AG08395 (cell line): ENCODE measurements at regions not wholly inside any gene's neighbourhood (a gene's known extent, or its start where the extent isn't known, plus 50 kb on each side); places are given as distances from the start of the nearest gene placed in this dataset.
"Not testable (repeated sequence)": the region's sequence is repeated elsewhere in the genome, so short reads cannot be mapped to it uniquely, and the experiment has no call there.

ENCODE experiments used
- DNase-seq: peaks from one replicate; pipeline ENCODE4 v3.0.0; 2012; ENCODE audit warnings: mixed read lengths, low spot score

DNA sequence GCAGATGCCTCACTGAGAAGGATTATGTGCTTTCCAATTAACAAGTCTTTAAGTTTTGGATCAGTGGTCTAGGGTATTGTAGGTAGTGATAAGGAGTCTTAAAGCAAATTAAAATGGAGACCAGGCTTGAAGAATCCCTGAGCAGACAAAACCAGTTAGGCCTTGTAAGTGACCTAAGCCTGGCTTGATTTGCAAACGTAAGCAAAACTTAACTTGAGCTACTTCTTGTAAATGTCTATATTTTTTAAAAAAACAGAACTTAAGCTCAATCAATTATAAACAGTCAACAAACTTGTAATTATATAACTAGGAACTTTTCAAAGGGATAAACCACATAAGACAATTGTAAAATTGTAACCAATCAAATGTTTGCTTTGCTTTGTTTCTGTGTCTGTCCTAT lies 72.7 kb upstream of the NALF2 start:
- DNase-seq = no peak

DNA sequence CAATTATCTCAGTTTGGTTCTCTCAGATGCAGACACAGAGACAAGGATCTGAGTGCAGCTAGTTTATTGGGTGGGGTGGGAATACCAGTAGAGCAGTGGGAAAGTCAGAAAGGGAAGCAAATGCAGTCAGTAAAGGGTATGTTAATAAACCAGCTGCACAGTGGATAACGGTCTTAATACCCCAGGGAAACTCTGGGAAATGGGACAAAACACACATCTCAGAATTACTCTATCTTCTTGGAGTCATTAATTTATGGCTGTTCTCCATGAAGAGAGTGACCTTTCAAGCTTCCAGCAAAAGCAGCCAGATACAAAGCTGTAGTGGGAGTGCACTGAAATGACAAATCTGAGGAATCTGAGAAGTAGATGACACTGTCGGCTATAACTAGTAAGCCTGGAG lies 73.3 kb upstream of the NALF2 start:
- DNase-seq = no peak

DNA sequence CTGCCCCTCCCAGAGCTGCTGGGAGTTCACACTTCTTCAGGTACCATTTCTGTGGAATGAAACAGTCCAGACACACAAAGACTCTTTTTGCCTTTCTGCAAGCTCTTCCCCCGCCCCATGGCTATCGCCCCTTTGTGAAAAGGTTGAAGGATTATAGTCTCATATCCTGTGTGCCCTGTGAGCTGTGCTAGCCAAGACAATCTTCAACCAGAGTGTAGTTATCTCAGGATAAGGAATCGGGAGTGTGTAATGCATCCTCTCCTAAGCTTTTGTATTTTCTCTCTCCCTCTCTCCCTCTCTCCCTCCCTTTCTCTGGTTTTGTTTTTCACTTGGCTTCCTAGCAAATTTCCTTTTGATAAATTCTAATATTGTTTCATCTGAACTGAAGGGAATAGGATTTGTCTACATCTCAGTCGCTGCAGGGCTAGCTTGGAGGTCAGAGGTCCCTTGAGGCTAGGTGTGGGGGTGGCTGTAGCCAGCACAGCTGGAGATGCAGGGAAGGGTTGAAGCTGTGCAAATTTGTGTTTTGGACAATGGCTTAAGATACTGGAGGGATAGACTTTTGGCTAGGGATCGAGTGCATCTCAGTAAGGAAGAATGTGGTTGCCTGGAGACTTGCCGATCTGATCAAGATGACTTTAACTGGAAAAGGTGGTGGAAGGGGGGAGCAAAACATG lies 74.6 kb upstream of the NALF2 start:
- DNase-seq = no peak

DNA sequence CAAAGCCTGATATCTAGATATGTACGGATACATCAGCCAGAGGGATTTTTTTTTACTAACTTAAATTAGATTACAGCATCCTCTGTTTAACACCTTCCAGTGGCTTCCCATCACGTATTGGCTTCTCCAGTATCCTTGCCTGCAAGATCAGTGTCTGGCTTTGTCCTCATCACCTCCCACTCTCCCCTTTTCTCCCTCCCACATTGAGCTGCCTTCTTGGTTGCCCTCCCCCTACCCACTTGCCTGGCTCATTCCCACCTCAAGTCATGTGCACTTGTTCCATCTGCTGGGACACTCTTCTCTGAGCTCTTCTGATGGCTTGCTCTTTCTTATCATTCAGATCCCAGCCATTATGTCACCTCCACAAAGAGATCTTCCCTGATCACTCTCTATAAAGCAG lies 75.9 kb upstream of the NALF2 start:
- DNase-seq = no peak

DNA sequence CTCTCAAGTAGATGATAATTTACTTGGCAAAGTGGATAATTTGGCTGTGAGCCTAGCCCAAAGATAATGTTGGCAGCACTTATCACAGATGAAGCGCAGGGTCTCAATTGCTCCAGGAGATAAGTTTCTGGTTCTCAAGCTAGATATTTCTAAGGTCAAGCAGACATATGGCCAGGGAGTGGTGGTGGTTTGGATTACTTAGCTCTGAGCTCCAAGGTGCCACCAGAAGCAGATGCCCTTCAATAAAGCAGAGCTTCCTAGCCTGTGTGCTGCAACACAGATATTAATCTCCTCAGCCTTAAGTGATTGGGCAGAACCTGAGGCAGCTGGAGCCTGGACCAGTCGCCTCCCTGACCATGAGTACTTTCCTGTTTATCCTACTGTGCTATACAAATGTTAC lies 79.2 kb upstream of the NALF2 start:
- DNase-seq = no peak

DNA sequence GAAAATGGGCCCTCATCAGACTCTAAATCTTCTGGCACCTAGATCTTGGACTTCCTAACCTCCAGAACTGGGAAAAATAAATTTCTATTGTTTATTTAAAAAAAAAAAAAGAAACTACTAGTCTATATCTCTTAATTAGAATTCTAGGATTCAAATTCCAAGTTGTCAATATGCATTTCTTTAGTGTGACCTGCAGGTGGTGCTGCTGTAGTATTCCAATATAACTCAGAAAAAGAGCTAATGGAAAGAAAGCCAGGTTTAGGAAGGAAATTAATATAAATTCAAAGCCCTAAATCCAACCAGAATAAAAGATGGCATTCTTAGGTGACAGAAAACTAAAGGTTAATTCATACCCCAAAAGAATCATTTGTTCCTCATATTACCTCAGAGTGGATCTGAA lies 80.0 kb upstream of the NALF2 start:
- DNase-seq = no peak

DNA sequence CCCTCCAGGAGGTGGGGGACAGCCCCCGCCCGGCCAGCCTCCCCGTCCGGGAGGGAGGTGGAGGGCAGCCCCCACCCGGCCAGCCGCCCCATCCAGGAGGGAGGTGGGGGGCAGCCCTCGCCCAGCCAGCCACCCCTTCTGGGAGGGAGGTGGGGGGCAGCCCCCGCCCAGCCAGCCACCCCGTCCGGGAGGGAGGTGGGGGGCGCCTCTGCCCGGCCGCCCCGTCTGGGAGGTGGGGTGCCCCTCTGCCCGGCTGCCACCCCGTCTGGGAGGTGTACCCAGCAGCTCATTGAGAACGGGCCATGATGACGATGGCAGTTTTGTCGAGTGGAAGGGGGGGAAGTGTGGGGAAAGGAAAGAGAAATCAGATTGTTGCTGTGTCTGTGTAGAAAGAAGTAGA lies 81.9 kb upstream of the NALF2 start:
- DNase-seq = not testable (repeated sequence)

DNA sequence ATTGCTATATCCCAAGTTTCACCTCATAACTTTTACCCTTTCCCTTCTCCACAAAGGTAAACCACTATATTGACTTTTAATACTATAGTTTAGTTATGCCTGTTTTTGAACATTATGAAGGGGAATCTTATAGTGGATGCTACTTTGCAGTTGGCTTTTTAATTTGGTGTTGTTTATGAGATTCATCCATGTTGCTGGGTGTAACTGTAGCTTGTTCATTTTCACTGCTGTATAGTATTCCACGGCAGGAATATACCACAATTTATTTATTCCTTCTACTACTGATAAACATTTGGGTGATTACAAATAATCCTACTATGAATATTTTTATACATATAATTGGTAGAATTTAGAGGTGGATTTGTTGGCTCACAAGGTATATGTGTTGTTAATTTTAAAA lies 88.4 kb upstream of the NALF2 start:
- no peak for DNase-seq

DNA sequence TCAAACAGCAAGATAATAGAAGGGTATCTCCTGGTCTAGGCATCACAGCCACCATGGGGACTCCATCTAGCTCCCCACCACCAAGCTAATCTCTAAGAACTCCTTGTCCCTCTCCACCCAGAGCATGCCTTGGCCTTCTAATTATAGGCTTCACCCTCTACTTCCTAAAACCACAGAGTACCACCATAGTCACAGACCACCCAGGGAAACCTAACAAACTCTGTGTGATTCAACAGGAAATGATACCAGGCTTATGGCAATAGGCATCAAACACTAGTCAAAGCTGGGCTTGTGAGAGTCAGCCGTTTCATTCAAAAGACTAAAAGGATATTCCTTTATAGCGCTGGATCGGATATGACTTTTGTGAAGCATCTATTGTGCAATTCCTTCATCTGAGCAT lies 91.5 kb upstream of the NALF2 start:
- no peak for DNase-seq

DNA sequence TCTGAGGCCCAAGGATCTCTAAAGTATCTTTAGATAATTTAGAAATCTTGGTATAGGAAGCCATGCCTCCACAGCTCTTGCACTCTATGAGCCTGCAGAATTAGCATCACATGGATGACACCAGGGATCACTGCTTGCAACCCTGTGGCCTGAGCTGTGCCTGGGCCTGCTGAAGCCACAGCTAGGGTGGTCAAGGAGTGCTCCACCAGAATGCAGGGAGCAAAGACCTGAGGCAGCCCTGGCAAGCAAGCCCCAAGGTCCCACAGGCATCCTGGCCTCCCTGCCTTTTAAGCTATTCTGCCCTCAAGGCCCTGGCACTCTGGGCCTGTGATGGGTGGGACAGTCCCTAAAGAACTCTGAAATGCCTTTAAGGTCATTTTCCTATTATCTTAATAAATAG lies 105.2 kb upstream of the NALF2 start:
- DNase-seq = no peak

DNA sequence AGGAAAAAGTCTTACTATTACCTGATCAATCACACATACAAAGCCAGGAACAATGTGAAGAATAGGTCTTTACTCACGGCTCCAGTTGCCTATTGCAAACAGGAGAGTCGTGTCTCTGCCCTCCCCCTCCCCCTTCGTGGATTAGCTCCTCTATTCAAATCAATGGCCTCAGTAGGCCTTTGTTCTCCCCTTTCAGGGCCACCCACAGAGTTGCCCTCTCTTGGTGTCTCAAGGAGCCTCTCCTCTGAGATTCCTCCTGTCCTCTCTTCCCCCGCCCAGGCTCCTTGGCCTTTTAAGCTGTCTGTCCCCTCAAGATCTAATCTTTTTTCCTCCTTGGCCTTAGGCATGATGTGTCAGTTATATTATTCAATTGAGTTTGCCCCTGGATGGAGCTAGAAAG lies 107.2 kb upstream of the NALF2 start:
- DNase-seq = no peak

DNA sequence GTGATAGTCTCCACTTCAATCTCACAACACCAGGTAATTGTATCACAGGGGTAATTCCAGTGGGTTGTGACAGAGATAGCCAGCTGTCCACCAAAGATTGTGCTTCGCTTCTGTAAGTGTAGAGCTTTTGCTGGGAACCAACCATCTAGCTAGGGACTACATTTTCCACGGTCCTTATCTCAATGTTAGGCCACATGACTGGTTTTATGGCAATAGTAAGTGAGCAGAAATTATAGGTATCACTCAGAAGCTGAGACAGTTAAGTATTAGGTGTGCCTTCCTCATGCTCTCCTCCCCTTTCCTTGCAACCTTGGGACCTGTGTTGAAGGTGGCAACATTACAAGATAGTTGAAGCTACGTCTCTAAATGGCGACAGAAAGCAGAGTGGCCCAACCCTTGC lies 108.8 kb upstream of the NALF2 start:
- no peak for DNase-seq

DNA sequence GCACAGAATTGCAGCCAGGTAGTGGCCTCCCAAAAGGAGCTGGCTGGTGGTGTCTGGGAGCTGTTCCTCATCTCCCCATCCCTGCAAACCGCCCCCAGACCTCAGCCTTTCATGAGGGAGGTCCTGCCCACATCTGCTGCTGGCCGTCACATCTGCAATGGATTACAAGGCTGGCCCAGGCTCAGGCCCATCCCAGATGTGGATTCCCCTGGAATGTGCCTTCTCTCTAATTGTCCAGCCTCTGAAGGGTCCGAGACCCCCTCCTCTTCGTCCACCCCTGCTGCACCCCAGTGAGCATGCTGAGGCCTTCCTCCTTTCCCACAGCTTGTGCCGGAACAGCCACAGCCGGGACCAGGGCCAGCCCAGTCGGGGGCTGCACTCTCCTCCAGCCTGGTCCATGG lies 115.0 kb upstream of the NALF2 start:
- DNase-seq = no peak

DNA sequence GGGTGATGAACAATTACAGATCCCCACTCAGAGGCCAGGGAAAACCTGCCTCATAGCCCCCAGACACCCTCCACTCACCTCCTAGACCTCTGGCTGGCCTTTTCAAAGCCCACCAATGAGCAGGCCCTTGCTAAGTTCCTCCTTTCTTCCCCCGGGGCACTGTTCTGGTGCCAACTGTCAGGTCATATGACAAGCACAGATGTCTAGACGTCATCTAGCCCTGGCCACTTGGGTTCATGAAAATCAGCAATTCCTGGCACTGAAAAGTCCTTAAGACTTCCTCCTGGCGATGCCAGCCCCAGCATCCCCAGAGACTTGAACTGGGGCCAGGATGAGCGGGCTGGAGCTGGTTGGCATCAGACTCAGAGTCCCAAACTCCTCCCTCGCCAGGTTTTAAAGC lies 115.6 kb upstream of the NALF2 start:
- no peak for DNase-seq

DNA sequence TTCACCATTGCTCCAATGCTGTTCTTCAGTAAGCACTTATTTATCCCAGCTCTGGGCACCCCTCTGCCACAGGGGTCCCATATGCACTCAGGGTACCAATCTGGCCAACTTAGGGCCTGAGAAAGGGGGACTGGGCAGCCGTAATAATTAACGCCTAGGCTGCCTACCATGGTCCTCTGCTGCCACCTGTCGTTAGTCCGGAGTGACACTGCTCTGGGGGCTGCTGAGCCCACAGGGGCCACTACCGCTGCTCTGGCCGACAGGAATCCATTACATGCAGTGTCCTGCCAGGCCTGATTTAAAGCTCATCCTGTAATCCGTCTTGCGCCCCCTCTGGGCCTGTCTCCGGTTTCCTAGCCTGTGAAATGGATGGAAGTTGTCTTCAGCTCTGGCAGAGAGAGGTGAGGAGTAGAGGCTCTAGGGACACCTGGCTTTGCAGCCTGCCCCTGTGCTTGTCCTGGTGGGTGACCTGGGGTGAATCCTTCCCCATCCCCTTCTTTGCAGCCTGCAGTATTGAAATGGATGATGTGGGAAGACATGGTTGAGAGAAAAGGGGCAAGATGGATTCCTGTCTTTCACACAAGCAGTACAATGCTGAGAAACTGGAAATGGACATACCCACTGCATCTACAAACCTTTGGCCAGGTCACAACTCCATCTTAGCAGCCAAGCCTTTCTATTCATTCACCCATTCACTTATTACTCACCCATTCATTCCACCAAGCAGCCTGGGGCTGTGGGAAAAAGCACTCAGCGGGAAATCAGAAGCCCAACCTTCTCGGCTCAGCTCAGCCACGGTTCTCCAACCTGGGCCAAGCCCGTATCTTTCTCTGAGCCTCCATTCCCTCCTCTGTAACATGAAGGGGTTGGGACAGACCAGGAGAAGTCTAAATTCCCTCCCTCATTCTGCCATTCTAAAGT lies 116.3 kb upstream of the NALF2 start:
- peak; percentile 73 for DNase-seq

DNA sequence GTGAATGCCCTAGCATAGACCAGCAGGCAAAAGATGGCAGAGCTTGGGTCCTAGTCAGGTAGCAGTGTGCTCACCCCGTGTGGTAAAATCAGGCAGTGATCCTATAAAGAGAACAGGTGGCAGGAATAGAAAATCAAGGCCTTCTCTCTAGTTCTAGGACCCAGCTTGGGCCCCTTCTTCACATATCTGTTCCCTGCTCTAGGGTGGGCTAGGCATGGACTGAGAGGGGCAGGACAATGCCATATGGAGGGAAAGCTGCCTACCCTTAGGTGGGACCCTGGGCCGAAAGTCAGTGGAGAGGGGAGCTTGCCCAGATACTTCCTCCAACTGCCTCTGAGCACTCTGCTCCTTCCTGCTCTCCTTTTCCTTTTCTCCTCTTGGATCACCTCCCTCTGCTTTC lies 117.4 kb upstream of the NALF2 start:
- DNase-seq = no peak

DNA sequence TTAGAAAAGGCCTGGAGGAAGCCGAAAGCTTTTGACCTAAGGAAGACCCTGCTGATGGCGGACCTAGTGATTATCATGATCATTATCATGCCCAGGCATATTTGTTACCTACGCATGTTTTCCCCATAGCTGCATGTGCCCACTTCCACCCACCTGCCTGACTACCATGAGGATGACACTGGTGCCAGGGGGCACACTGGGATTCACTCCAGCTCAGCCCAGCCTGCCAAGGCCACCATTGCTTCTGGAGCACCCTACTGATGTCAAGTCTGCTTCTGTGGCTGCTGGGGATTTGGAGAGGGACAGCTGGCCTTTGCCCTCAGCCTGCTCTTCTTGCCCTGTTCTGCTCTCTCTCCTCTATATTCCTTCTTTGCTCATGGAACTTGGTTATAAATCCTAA lies 124.7 kb upstream of the NALF2 start:
- DNase-seq = no peak

DNA sequence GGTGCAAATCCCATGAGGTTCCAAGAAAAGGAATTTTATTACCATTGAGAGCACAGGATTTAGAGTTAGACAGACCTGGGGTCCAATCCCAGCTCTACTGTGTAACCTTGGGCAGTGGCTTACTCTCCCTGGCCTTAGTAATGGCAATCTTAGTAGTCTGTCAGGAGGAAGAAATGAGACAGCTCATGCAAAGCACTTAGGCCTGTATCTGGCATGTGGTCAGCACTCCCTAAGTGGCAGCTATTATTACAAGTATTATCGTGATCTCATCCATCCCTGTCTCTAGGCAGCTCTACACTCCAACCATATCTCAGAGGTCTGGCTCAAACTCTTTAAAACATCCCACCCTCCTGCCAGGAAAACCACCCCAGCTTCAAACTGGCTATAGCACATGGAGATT lies 129.6 kb upstream of the NALF2 start:
- no peak for DNase-seq

DNA sequence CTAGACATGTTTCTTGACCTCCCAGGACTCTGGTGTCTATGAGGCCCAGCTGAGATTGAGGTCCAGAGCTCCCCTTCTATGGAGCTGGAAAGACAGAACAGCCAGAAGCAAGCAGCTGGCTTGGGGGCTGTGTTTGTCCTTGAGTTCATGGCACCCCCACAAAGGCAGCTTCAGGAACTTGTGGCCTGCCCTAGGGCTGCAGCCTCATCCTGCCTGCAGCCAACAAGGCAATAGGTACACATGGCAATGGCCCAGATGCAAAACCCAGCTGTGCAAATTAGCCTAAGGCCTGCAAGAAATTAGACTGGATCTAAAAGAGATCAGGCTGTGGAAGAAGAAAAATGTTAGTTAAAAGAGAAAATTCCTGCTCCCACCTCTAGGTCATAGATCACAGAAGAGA lies 131.7 kb upstream of the NALF2 start:
- no peak for DNase-seq

DNA sequence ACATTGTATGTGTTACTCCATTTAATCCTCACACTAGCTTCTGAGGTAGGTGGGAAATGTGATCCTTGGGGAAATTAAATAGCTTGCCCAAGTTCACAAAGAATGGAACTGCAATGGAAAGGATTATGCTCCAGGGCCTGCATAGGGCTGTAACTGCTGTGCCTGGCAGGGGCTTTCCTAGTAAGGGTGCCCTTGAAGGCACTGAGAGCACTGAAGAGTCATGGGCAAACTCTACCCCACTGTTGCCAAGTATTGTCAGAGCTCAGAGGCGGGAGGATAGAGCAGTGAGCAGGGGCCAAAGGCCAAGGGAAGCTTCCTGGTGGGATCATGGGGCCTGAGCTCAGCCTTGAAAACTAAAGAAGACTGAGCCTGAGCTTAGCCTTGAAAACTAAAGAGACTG lies 133.0 kb upstream of the NALF2 start:
- DNase-seq = no peak

DNA sequence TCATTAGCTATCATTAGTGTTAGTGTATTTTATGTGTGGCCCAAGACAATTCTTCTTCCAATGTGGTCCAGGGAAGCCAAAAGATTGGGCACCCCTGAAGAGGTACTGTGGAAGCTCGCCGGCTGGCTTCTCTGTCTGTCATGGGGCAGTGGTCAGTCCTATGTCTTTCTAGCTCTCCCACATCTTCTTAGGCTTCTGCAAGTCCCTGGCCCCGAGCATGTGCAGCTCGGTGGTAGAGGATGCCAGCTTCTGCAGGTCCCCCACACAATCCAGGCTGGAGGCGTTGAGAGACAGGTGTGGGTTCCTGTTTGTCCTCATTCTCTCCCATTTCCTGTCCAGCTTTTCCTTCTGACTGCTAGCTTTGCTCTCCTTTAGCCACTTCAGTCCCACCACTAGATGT lies 134.1 kb upstream of the NALF2 start:
- no peak for DNase-seq

DNA sequence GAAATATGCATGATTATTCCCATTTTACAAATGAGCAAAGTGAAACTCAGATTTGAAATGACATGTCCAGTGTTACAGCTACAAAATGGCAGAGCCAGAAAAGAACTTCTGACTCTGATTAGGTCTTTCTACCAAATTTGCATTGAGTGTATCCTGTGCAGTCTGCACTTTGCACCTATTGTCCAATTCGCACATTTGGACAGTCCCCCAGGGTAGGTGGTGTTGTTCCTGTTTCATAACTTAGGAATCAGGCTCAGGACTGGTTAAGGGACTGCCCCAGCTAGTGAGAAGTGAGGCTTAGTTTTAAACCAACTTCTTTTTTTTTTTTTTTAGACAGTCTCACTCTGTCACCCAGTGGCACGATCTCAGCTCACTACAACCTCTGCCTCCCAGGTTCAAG lies 137.9 kb upstream of the NALF2 start:
- DNase-seq = no peak

DNA sequence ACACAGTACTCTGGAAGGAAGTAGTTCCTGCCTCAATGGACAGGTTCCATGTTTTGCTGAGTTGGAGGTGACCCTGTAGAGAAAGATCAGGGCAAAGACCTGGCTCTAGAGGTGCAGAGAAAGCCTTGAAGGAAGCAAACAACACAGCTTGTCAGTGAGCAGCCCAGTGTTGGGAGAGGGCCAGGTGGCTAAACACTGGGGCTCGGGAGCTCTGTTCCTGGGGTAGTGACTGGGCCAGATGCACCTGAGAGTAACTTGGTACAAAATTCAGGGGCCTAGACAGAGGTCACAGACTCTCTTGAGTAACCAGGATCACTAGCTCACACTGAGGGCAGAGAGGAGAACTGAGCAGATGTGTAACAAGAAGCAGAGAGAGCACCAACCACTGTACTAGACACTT lies 138.4 kb upstream of the NALF2 start:
- no peak for DNase-seq

DNA sequence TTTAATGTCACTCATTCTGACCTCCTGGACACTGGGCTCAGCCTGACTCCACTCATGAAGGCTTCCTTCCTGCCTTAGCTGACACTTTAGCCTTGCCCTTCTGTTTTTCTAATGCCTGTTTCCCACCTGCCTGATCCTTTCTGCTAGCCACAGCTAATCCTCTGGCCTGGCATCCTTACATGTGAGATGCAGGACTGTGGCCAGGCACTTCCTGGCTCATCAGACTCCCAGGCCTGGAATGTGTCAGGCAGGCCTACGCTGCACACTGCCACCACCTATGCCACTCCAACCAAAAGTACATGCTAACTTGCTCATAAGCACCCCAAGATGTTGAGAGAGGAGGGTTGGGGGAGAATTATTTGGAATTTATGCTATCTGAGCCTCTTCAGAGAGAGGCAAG lies 138.8 kb upstream of the NALF2 start:
- no peak for DNase-seq
